ENCODE measurements at regions not wholly inside any gene's neighbourhood (a gene's known extent, or its start where the extent isn't known, plus 50 kb on each side); places are given as distances from the start of the nearest gene placed in this dataset.

GRCh38 chr14:71652368-71652767 is 279.9 kb upstream of the RGS6 start:
- H3K9me3 ChIP-seq: peaks cover 0 to 5% (median 0%) of the 10 kb centered on the region in 3 donors
- TF ChIP-seq, protein P1, sequence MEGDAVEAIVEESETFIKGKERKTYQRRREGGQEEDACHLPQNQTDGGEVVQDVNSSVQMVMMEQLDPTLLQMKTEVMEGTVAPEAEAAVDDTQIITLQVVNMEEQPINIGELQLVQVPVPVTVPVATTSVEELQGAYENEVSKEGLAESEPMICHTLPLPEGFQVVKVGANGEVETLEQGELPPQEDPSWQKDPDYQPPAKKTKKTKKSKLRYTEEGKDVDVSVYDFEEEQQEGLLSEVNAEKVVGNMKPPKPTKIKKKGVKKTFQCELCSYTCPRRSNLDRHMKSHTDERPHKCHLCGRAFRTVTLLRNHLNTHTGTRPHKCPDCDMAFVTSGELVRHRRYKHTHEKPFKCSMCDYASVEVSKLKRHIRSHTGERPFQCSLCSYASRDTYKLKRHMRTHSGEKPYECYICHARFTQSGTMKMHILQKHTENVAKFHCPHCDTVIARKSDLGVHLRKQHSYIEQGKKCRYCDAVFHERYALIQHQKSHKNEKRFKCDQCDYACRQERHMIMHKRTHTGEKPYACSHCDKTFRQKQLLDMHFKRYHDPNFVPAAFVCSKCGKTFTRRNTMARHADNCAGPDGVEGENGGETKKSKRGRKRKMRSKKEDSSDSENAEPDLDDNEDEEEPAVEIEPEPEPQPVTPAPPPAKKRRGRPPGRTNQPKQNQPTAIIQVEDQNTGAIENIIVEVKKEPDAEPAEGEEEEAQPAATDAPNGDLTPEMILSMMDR (IDR thresholded peaks at IDR 0.05 in 4 of 5, conservative IDR thresholded peaks at IDR 0.05 in 1 of 5): no peak
- no peak for TF ChIP-seq POLR2A (IDR thresholded peaks at IDR 0.05)
- H3K36me3 ChIP-seq: no peaks in the 10 kb centered on the region
- in situ Hi-C loops (cut with MboI; ENCODE audit: low sequenced_read_pairs in 4 of 4): no loop called here
- ATAC-seq (no peak), DNase-seq (no peak)
- no peaks in the 10 kb centered on the region for H3K4me1 ChIP-seq
- no peaks in the 10 kb centered on the region for H3K27me3 ChIP-seq
- H3K27ac ChIP-seq: no peak overlapping the region
- intact Hi-C loops (cut with DNase I; ENCODE audit: low total_unique reads): no loop called here
- H3K4me3 ChIP-seq: no peak overlapping the region

GRCh38 chr14:71654810-71655209 is 277.4 kb upstream of the RGS6 start:
- TF ChIP-seq, protein P1 (IDR thresholded peaks at IDR 0.05 in 4 of 5, conservative IDR thresholded peaks at IDR 0.05 in 1 of 5): no peak
- no peak for TF ChIP-seq POLR2A (IDR thresholded peaks at IDR 0.05)
- Histone ChIP-seq H3K27ac (no peak overlapping the region), H3K27me3 (no peaks in the 10 kb centered on the region), H3K4me1 (no peaks in the 10 kb centered on the region), H3K36me3 (no peaks in the 10 kb centered on the region), H3K9me3 (peaks cover 0 to 5% (median 0%) of the 10 kb centered on the region in 3 donors), H3K4me3 (no peak overlapping the region)
- no peak for ATAC-seq
- intact Hi-C loops (cut with DNase I; ENCODE audit: low total_unique reads): no loop called here
- DNase-seq: no peak
- in situ Hi-C loops (cut with MboI; ENCODE audit: low sequenced_read_pairs in 4 of 4): no loop called here

- intact Hi-C loops (cut with DNase I; ENCODE audit: low total_unique reads): no loop called here
- H3K36me3 ChIP-seq: no peaks in the 10 kb centered on the region
- no peak overlapping the region for H3K27ac ChIP-seq
- H3K27me3 ChIP-seq: no peaks in the 10 kb centered on the region
- TF ChIP-seq POLR2A (IDR thresholded peaks at IDR 0.05): no peak
- TF ChIP-seq, protein P1 (IDR thresholded peaks at IDR 0.05 in 4 of 5, conservative IDR thresholded peaks at IDR 0.05 in 1 of 5): no peak
- no peaks in the 10 kb centered on the region for H3K9me3 ChIP-seq
- in situ Hi-C loops (cut with MboI; ENCODE audit: low sequenced_read_pairs in 4 of 4): no loop called here
- ATAC-seq (no peak), DNase-seq (no peak)
- H3K4me1 ChIP-seq: no peaks in the 10 kb centered on the region
- H3K4me3 ChIP-seq: no peak overlapping the region
Observed at GRCh38 chr14:71658261-71658860, 273.9 kb upstream of the RGS6 start.

- intact Hi-C loops (cut with DNase I; ENCODE audit: low total_unique reads) (no loop called here), in situ Hi-C loops (cut with MboI; ENCODE audit: low sequenced_read_pairs in 4 of 4) (no loop called here)
- H3K4me3 ChIP-seq: no peak overlapping the region
- no peaks in the 10 kb centered on the region for H3K27me3 ChIP-seq
- DNase-seq: no peak
- no peaks in the 10 kb centered on the region for H3K9me3 ChIP-seq
- H3K36me3 ChIP-seq: no peaks in the 10 kb centered on the region
- no peak for TF ChIP-seq POLR2A (IDR thresholded peaks at IDR 0.05)
- TF ChIP-seq, protein P1 (IDR thresholded peaks at IDR 0.05 in 4 of 5, conservative IDR thresholded peaks at IDR 0.05 in 1 of 5): no peak
- ATAC-seq: no peak
- H3K4me1 ChIP-seq: no peaks in the 10 kb centered on the region
- H3K27ac ChIP-seq: no peak overlapping the region
Observed at GRCh38 chr14:71659159-71659558, 273.1 kb upstream of the RGS6 start.

DNA sequence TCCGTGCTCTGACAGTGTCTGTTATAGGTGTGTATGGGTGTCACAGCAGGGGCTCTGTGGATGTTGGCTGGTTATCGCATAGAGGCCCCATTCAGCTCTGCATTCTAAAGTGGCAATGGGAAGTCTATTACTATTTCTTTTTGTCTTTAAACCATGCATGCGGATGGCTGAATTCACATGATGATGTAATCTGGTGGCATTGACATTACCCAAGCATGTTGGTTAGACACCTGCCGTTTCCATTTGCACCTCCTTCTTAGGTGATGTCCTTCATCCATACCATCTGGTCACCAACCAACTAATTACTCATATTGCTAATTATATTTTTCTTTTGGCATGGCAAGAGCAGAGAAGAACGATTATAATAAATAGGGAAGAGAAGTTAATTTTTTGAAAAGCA is 270.8 kb upstream of the RGS6 start:
- Histone ChIP-seq H3K4me1 (no peaks in the 10 kb centered on the region), H3K27me3 (no peaks in the 10 kb centered on the region), H3K27ac (no peak overlapping the region), H3K36me3 (no peaks in the 10 kb centered on the region), H3K4me3 (no peak overlapping the region), H3K9me3 (no peaks in the 10 kb centered on the region)
- intact Hi-C loops (cut with DNase I; ENCODE audit: low total_unique reads): no loop called here
- DNase-seq (no peak), ATAC-seq (no peak)
- TF ChIP-seq, protein P1 (IDR thresholded peaks at IDR 0.05 in 4 of 5, conservative IDR thresholded peaks at IDR 0.05 in 1 of 5): no peak
- TF ChIP-seq POLR2A (IDR thresholded peaks at IDR 0.05): no peak
- in situ Hi-C loops (cut with MboI; ENCODE audit: low sequenced_read_pairs in 4 of 4): no loop called here

Measured in gastrocnemius medialis (tissue), 4 donors.